ENCODE measurements at regions not wholly inside any gene's neighbourhood (a gene's known extent, or its start where the extent isn't known, plus 50 kb on each side); places are given as distances from the start of the nearest gene placed in this dataset.

GRCh38 chr1:29457496-29458368 is 221.4 kb downstream of the PTPRU start:
- TF ChIP-seq CTCF (IDR thresholded peaks at IDR 0.05) (no peak), POLR2A (IDR thresholded peaks at IDR 0.05) (no peak)
- WGBS, 2 donors = 52 to 66% methylated on average over 8 of the region's 8 CpGs
- H3K4me3 ChIP-seq (replicated peaks in 1 of 3) = no peak overlapping the region
- H3K4me1 ChIP-seq = no peaks in the 10 kb centered on the region
- intact Hi-C loops (cut with DNase I) = no loop called here
- H3K27me3 ChIP-seq = no peaks in the 10 kb centered on the region
- no peak overlapping the region for H3K27ac ChIP-seq
- DNase-seq = no peak
- H3K36me3 ChIP-seq = no peaks in the 10 kb centered on the region
- no peaks in the 10 kb centered on the region for H3K9me3 ChIP-seq

- DNase-seq = no peak
- Histone ChIP-seq H3K27ac (no peak overlapping the region), H3K27me3 (no peaks in the 10 kb centered on the region), H3K4me1 (no peaks in the 10 kb centered on the region), H3K36me3 (no peaks in the 10 kb centered on the region), H3K4me3 (replicated peaks in 1 of 3) (no peak overlapping the region), H3K9me3 (no peaks in the 10 kb centered on the region)
- intact Hi-C loops (cut with DNase I) = no loop called here
- TF ChIP-seq CTCF (IDR thresholded peaks at IDR 0.05) = no peak
- 82 to 84% methylated on average over 4 of the region's 4 CpGs for WGBS, 2 donors
Measured at GRCh38 chr1:29456685-29457435, 220.5 kb downstream of the PTPRU start.

- no peak overlapping the region for H3K27ac ChIP-seq
- no peaks in the 10 kb centered on the region for H3K9me3 ChIP-seq
- H3K4me1 ChIP-seq = no peaks in the 10 kb centered on the region
- no peaks in the 10 kb centered on the region for H3K27me3 ChIP-seq
- H3K36me3 ChIP-seq = no peaks in the 10 kb centered on the region
- intact Hi-C loops (cut with DNase I) = no loop called here
- TF ChIP-seq POLR2A (IDR thresholded peaks at IDR 0.05) (no peak), CTCF (IDR thresholded peaks at IDR 0.05) (no peak)
- 65 to 70% methylated on average over 5 of the region's 5 CpGs for WGBS, 2 donors
- DNase-seq = no peak
- no peak overlapping the region for H3K4me3 ChIP-seq (replicated peaks in 1 of 3)
Measured at GRCh38 chr1:29455781-29456180, 219.5 kb downstream of the PTPRU start.

- intact Hi-C loops (cut with DNase I) = no loop called here
- TF ChIP-seq CTCF (IDR thresholded peaks at IDR 0.05) = no peak
- H3K4me1 ChIP-seq = no peaks in the 10 kb centered on the region
- H3K27me3 ChIP-seq = no peaks in the 10 kb centered on the region
- DNase-seq = no peak
- no peak overlapping the region for H3K4me3 ChIP-seq (replicated peaks in 1 of 3)
- H3K36me3 ChIP-seq = no peaks in the 10 kb centered on the region
- WGBS, 2 donors = 67 to 91% methylated on average over 6 to 8 of the region's 13 CpGs
- H3K9me3 ChIP-seq = no peaks in the 10 kb centered on the region
- no peak overlapping the region for H3K27ac ChIP-seq
Measured at GRCh38 chr1:29454616-29455380, 218.5 kb downstream of the PTPRU start.

Data from thyroid gland (tissue), 4 donors.